ENCODE measurements at regions not wholly inside any gene's neighbourhood (a gene's known extent, or its start where the extent isn't known, plus 50 kb on each side); places are given as distances from the start of the nearest gene placed in this dataset.
"Not testable (repeated sequence)": the region's sequence is repeated elsewhere in the genome, so short reads cannot be mapped to it uniquely, and the experiment has no call there.

DNA sequence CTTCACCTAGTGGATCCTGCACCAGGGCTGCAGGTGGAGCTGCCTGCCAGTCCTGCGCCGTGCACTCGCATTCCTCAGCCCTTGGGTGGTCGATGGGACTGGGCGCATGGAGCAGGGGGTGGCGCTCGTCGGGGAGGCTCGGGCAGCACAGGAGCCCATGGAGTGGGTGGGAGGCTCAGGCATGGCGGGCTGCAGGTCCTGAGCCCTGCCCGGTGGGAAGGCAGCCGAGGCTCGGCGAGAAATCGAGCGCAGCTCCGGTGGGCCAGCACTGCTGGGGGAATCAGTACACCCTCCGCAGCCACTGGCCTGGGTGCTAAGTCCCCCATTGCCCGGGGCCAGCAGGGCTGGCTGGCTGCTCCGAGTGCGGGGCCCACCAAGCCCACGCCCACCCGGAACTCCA is 182.2 kb upstream of the LHX8 start:
- H3K27ac ChIP-seq (ENCODE audit: low read depth in 1 of 3, low read length in 2 of 3); H3K4me3 ChIP-seq (ENCODE audit: low read depth in 1 of 3, low read length in 3 of 3); H3K9me3 ChIP-seq (ENCODE audit: control insufficient read depth in 2 of 2, insufficient read depth in 1 of 2, low read depth in 1 of 2, low read length in 1 of 2); H3K36me3 ChIP-seq (ENCODE audit: control insufficient read depth in 3 of 3, insufficient read depth in 2 of 3, low read depth in 1 of 3, low read length in 3 of 3); FAIRE-seq; H3K4me1 ChIP-seq (ENCODE audit: control insufficient read depth in 3 of 3, insufficient read depth in 2 of 3, low read depth in 1 of 3, low read length in 2 of 3); DNase-seq; H3K27me3 ChIP-seq (ENCODE audit: control insufficient read depth in 3 of 3, insufficient read depth in 3 of 3, low read length in 3 of 3): not testable (repeated sequence)
- WGBS, 3 donors, result 95 to 96% (median 95%) methylated on average over 11 to 22 of the region's 23 CpGs

DNA sequence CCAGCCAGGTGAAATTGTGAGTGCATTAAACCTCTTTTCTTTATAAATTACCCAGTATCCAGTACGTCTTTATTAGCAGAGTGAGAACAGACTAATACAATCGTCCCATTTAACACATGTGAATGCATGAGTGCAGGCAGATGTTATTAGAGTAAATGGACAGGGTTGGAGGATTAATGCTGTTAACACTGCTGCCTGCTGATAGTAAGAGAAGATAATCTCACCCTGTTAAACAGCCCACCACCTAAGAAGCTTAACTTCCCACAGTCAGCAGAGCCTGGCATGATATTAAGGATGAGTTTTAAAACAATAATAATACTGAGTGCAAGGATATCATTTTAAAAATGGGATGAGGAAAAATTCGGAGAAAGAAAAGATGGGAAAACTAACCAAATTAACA is 181.4 kb upstream of the LHX8 start:
- Histone ChIP-seq H3K4me1 (ENCODE audit: control insufficient read depth in 3 of 3, insufficient read depth in 2 of 3, low read depth in 1 of 3, low read length in 2 of 3) (no peaks in the 10 kb centered on the region), H3K36me3 (ENCODE audit: control insufficient read depth in 3 of 3, insufficient read depth in 2 of 3, low read depth in 1 of 3, low read length in 3 of 3) (no peaks in the 10 kb centered on the region), H3K27ac (ENCODE audit: low read depth in 1 of 3, low read length in 2 of 3) (no peak overlapping the region), H3K27me3 (ENCODE audit: control insufficient read depth in 3 of 3, insufficient read depth in 3 of 3, low read length in 3 of 3) (no peaks in the 10 kb centered on the region), H3K4me3 (ENCODE audit: low read depth in 1 of 3, low read length in 3 of 3) (no peak overlapping the region), H3K9me3 (ENCODE audit: control insufficient read depth in 2 of 2, insufficient read depth in 1 of 2, low read depth in 1 of 2, low read length in 1 of 2) (no peaks in the 10 kb centered on the region)
- DNase-seq, result no peak
- FAIRE-seq, result no peak
- WGBS, 3 donors, result 73 to 77% (median 77%) methylated on average over 3 of the region's 3 CpGs

DNA sequence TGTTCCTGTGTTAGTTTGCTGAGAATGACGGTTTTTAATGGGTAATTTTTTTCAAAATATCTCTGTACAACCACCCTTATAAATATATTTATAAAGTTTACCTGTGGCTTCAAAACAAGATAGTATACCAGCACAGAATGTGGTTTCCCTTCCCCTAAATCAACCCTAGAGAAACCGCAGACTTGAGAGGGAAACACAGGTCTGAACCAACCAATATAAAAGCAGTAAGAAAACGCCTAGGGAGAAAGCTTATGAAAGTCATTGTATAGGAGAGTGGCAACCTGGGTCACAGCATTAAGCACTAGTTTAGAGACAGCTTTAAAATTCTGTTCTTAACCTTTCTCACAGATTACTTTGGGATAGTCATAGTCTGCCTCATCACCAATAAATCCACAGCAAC is 180.6 kb upstream of the LHX8 start:
- H3K27ac ChIP-seq (ENCODE audit: low read depth in 1 of 3, low read length in 2 of 3), result no peak overlapping the region
- H3K36me3 ChIP-seq (ENCODE audit: control insufficient read depth in 3 of 3, insufficient read depth in 2 of 3, low read depth in 1 of 3, low read length in 3 of 3), result no peaks in the 10 kb centered on the region
- H3K4me1 ChIP-seq (ENCODE audit: control insufficient read depth in 3 of 3, insufficient read depth in 2 of 3, low read depth in 1 of 3, low read length in 2 of 3), result no peaks in the 10 kb centered on the region
- H3K27me3 ChIP-seq (ENCODE audit: control insufficient read depth in 3 of 3, insufficient read depth in 3 of 3, low read length in 3 of 3), result no peaks in the 10 kb centered on the region
- FAIRE-seq, result no peak
- DNase-seq, result no peak
- no peak overlapping the region for H3K4me3 ChIP-seq (ENCODE audit: low read depth in 1 of 3, low read length in 3 of 3)
- 65 to 74% (median 71%) methylated on average over 3 of the region's 3 CpGs for WGBS, 3 donors
- H3K9me3 ChIP-seq (ENCODE audit: control insufficient read depth in 2 of 2, insufficient read depth in 1 of 2, low read depth in 1 of 2, low read length in 1 of 2), result no peaks in the 10 kb centered on the region

DNA sequence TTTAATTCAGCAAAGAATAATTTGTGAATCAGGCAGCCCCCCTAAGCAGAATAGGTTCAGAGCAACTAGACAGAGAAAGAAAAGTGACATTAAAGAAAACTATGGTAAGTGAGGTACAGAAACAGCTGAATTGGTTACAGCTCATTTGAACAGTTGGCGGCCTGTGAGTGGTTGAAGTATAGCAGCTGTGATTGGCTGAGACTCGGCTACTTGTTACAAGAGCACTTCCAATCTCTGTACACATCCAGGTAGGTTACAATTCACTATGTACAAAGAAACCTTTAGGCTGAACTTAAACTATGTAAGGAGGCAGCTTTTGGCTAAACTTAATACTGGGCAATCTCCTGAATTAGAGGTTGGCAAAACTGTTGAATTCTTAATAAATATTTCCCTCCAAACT is 171.1 kb upstream of the LHX8 start:
- Histone ChIP-seq H3K4me3 (ENCODE audit: low read depth in 1 of 3, low read length in 3 of 3) (no peak overlapping the region), H3K36me3 (ENCODE audit: control insufficient read depth in 3 of 3, insufficient read depth in 2 of 3, low read depth in 1 of 3, low read length in 3 of 3) (no peaks in the 10 kb centered on the region), H3K9me3 (ENCODE audit: control insufficient read depth in 2 of 2, insufficient read depth in 1 of 2, low read depth in 1 of 2, low read length in 1 of 2) (no peaks in the 10 kb centered on the region), H3K4me1 (ENCODE audit: control insufficient read depth in 3 of 3, insufficient read depth in 2 of 3, low read depth in 1 of 3, low read length in 2 of 3) (no peaks in the 10 kb centered on the region), H3K27me3 (ENCODE audit: control insufficient read depth in 3 of 3, insufficient read depth in 3 of 3, low read length in 3 of 3) (no peaks in the 10 kb centered on the region), H3K27ac (ENCODE audit: low read depth in 1 of 3, low read length in 2 of 3) (no peak overlapping the region)
- DNase-seq (no peak), FAIRE-seq (no peak)
- WGBS, 3 donors, result 81 to 92% (median 86%) methylated on average over 2 of the region's 2 CpGs

DNA sequence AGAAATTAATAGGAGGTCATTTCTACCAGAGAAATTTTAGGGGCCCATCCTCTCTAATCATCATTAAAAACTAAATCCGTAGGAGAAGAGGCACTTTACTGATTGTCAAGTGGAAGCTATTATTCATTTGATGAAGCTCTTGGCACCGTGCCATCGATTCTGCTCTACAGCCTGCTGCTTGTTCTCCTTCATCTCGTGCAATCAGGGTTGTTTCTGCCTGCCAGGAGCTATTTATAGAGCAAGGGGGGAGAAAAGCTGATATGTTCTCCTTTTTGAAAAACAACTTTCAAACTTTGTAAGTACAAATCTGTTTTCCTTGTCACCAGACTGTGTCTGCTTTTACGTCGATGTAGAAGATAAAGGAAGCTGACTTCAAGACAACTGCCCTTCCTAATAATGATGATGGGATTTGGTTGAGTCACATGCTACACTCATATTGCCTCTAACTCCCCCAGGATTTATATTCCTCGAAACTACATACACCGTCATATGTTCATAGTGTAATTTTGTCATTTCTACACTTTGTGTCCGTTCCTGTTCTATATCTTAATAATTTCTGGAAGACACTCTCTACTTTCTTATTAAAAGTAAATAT is 169.6 kb upstream of the LHX8 start:
- WGBS, 3 donors, result 20 to 23% (median 21%) methylated on average over 9 of the region's 9 CpGs
- Histone ChIP-seq H3K36me3 (ENCODE audit: control insufficient read depth in 3 of 3, insufficient read depth in 2 of 3, low read depth in 1 of 3, low read length in 3 of 3) (no peaks in the 10 kb centered on the region), H3K9me3 (ENCODE audit: control insufficient read depth in 2 of 2, insufficient read depth in 1 of 2, low read depth in 1 of 2, low read length in 1 of 2) (no peaks in the 10 kb centered on the region), H3K4me3 (ENCODE audit: low read depth in 1 of 3, low read length in 3 of 3) (no peak overlapping the region), H3K27me3 (ENCODE audit: control insufficient read depth in 3 of 3, insufficient read depth in 3 of 3, low read length in 3 of 3) (no peaks in the 10 kb centered on the region), H3K4me1 (ENCODE audit: control insufficient read depth in 3 of 3, insufficient read depth in 2 of 3, low read depth in 1 of 3, low read length in 2 of 3) (no peaks in the 10 kb centered on the region), H3K27ac (ENCODE audit: low read depth in 1 of 3, low read length in 2 of 3) (no peak overlapping the region)
- FAIRE-seq (no peak), DNase-seq (peak; percentile 16 to 30)

DNA sequence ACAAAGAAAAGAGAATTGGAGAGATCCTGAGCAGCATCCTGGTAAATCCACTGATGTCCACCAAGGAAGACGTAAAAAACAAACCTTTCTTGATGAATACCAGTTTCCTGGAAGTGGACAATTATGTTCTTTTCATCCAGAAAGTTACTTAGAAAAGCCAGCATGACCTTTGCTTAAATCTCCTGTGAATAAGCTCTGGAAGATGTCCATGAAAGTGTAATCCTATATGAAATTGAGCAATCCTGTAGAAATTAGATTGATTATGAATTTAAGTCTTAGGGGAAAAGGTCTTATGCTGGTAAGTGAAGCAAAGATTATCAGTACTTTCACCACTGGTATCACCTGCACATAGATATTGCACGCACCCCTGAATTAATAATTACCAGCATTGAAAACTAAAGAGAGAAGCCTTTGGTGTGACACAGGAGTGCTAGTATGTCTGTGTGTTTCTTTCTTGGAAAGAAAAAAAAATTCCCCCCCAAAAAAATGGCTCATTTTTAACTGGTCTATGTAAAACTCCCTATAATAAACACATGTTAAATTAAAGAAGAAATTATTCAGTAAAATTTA is 164.5 kb upstream of the LHX8 start:
- no peak for FAIRE-seq

DNA sequence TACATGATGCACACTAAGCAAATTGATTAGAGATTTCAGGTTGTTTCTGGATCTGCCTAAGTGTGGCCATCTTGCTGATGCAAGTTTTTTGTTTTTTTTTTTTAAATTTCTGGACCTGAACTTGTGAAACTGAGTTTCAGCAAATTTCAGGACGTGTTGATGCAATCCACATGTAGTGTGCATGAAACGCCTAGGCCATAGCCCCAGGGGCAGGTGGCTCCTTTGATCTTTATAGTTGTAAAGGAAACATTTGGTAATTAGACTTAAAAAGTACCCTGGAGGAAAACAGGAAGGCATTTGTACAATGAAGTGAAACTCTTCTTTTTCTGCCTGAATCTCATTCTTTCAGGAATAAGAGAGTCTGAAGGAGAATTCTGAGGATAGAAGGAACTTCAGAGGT is 162.2 kb upstream of the LHX8 start:
- FAIRE-seq (no peak), DNase-seq (no peak)
- no peaks in the 10 kb centered on the region for H3K36me3 ChIP-seq (ENCODE audit: control insufficient read depth in 3 of 3, insufficient read depth in 2 of 3, low read depth in 1 of 3, low read length in 3 of 3)
- no peaks in the 10 kb centered on the region for H3K27me3 ChIP-seq (ENCODE audit: control insufficient read depth in 3 of 3, insufficient read depth in 3 of 3, low read length in 3 of 3)
- no peak overlapping the region for H3K27ac ChIP-seq (ENCODE audit: low read depth in 1 of 3, low read length in 2 of 3)
- H3K9me3 ChIP-seq (ENCODE audit: control insufficient read depth in 2 of 2, insufficient read depth in 1 of 2, low read depth in 1 of 2, low read length in 1 of 2), result no peaks in the 10 kb centered on the region
- no peak overlapping the region for H3K4me3 ChIP-seq (ENCODE audit: low read depth in 1 of 3, low read length in 3 of 3)
- H3K4me1 ChIP-seq (ENCODE audit: control insufficient read depth in 3 of 3, insufficient read depth in 2 of 3, low read depth in 1 of 3, low read length in 2 of 3), result no peaks in the 10 kb centered on the region
- 14 to 28% (median 17%) methylated on average over 2 of the region's 2 CpGs for WGBS, 3 donors

More for the DNA sequence above, 164.5 kb upstream of the LHX8 start:
- no peak for DNase-seq
- Histone ChIP-seq H3K4me3 (ENCODE audit: low read depth in 1 of 3, low read length in 3 of 3) (no peak overlapping the region), H3K27ac (ENCODE audit: low read depth in 1 of 3, low read length in 2 of 3) (no peak overlapping the region), H3K9me3 (ENCODE audit: control insufficient read depth in 2 of 2, insufficient read depth in 1 of 2, low read depth in 1 of 2, low read length in 1 of 2) (no peaks in the 10 kb centered on the region), H3K4me1 (ENCODE audit: control insufficient read depth in 3 of 3, insufficient read depth in 2 of 3, low read depth in 1 of 3, low read length in 2 of 3) (no peaks in the 10 kb centered on the region), H3K36me3 (ENCODE audit: control insufficient read depth in 3 of 3, insufficient read depth in 2 of 3, low read depth in 1 of 3, low read length in 3 of 3) (no peaks in the 10 kb centered on the region), H3K27me3 (ENCODE audit: control insufficient read depth in 3 of 3, insufficient read depth in 3 of 3, low read length in 3 of 3) (no peaks in the 10 kb centered on the region)
- 26 to 69% (median 47%) methylated on average over 2 of the region's 2 CpGs for WGBS, 3 donors

DNA sequence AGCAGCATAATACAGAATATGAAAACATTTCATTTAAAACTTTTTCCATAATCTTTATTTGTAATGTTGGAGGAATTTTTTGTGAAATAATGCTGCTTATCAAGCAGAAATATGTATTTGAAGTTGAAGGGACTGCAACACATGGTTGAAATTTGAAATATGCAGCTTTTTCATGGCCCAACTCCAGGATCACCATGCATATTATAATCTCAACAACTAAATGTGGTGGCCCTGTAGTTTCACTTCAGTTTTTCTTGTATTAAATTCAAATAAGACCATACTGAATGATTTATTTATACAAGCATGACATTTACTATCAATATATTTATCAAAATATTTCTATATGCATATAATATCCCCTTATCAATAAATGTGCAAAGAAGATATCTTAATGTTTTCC is 157.7 kb upstream of the LHX8 start:
- no peak for FAIRE-seq
- no peak overlapping the region for H3K4me3 ChIP-seq (ENCODE audit: low read depth in 1 of 3, low read length in 3 of 3)
- H3K36me3 ChIP-seq (ENCODE audit: control insufficient read depth in 3 of 3, insufficient read depth in 2 of 3, low read depth in 1 of 3, low read length in 3 of 3), result no peaks in the 10 kb centered on the region
- H3K9me3 ChIP-seq (ENCODE audit: control insufficient read depth in 2 of 2, insufficient read depth in 1 of 2, low read depth in 1 of 2, low read length in 1 of 2), result no peaks in the 10 kb centered on the region
- no peaks in the 10 kb centered on the region for H3K27me3 ChIP-seq (ENCODE audit: control insufficient read depth in 3 of 3, insufficient read depth in 3 of 3, low read length in 3 of 3)
- H3K4me1 ChIP-seq (ENCODE audit: control insufficient read depth in 3 of 3, insufficient read depth in 2 of 3, low read depth in 1 of 3, low read length in 2 of 3), result no peaks in the 10 kb centered on the region
- H3K27ac ChIP-seq (ENCODE audit: low read depth in 1 of 3, low read length in 2 of 3), result no peak overlapping the region
- DNase-seq, result no peak

DNA sequence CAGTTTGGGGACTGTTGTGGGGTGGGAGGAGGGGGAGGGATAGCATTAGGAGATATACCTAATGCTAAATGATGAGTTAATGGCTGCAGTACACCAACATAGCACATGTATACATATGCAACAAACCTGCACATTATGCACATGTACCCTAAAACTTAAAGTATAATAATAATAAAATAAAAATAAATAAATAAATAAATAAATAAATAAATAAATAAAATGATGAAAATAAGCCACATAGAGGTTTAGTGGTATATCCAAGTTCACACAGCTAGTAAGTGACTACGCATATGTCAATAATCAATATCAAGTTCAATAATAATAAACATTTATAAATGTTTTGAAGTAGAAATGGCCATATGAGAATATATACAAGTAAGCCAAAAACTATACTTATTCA is 141.7 kb upstream of the LHX8 start:
- H3K4me1 ChIP-seq (ENCODE audit: control insufficient read depth in 3 of 3, insufficient read depth in 2 of 3, low read depth in 1 of 3, low read length in 2 of 3); H3K27me3 ChIP-seq (ENCODE audit: control insufficient read depth in 3 of 3, insufficient read depth in 3 of 3, low read length in 3 of 3); DNase-seq; H3K4me3 ChIP-seq (ENCODE audit: low read depth in 1 of 3, low read length in 3 of 3); H3K27ac ChIP-seq (ENCODE audit: low read depth in 1 of 3, low read length in 2 of 3); H3K9me3 ChIP-seq (ENCODE audit: control insufficient read depth in 2 of 2, insufficient read depth in 1 of 2, low read depth in 1 of 2, low read length in 1 of 2); FAIRE-seq; H3K36me3 ChIP-seq (ENCODE audit: control insufficient read depth in 3 of 3, insufficient read depth in 2 of 3, low read depth in 1 of 3, low read length in 3 of 3): not testable (repeated sequence)
- WGBS, 3 donors, result 85 to 96% (median 95%) methylated on average over 1 of the region's 1 CpG

All from small intestine (tissue), 7 donors.